ENCODE measurements at regions not wholly inside any gene's neighbourhood (a gene's known extent, or its start where the extent isn't known, plus 50 kb on each side); places are given as distances from the start of the nearest gene placed in this dataset.

DNA sequence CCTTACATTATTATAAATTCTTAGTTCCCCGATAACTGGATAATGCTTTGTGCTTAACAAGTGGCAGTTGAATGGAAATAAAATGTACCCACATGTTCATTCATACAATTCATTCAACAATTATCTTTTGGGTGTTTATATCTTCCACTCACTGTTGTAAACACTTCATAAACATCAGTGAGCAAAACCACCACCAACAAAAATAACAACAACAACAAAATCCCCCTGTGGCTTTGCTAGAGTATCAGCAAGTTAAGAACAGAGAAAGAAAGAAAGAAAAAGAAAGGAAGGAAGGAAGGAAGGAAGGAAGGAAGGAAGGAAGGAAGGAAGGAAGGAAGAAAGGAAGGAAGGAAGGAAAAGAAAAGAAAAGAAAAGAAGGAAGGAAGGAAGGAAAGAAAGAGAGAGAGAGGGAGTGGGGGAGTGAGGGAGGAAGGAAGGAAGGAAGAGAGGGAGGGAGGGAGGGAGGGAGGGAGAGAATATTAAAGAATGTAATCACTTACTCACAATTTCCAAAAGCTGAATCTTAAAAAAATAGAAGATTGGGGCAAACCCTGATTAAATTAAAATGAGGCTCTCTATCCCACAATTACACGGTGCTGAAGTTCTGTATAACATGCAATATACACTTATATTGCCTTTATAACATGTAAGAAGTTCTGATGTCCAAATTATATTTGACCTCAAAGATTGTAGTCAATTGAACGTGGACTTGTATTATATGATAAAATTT lies 2238.8 kb downstream of the LRRC4C start:
- Histone ChIP-seq H3K4me1 (ENCODE audit: control insufficient read depth, insufficient read depth, low read length, unreplicated experiment) (no peaks in the 10 kb centered on the region), H3K27ac (ENCODE audit: low read depth, low read length) (no peak overlapping the region), H3K4me3 (ENCODE audit: low read depth, low read length) (no peak overlapping the region), H3K27me3 (ENCODE audit: insufficient read depth, low read length) (no peaks in the 10 kb centered on the region), H3K79me2 (ENCODE audit: control insufficient read depth, insufficient read depth, low read length, unreplicated experiment) (no peaks in the 10 kb centered on the region), H3K36me3 (ENCODE audit: insufficient read depth, low read length) (no peaks in the 10 kb centered on the region), H2AFZ (ENCODE audit: low read length, unreplicated experiment) (no peak overlapping the region)

DNA sequence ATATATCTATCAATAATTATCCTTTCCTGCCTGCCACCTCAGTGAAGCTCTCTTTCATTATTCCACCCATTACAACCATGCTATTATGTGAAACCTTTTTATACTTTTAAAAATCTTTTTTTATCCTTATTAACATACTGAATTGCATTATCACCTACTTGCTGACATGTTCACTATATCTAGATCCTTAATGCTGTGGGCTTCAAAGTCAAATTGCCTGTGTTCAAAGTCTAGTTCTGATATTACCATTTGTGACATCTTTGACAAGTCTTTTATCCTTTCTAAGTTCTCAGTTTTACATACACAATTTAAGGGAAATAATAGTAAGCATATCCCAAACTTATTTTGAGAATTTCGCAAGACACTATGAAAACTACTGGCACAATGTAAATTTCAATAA lies 2239.4 kb downstream of the LRRC4C start:
- no peak overlapping the region for H2AFZ ChIP-seq (ENCODE audit: low read length, unreplicated experiment)
- no peaks in the 10 kb centered on the region for H3K27me3 ChIP-seq (ENCODE audit: insufficient read depth, low read length)
- no peak overlapping the region for H3K4me3 ChIP-seq (ENCODE audit: low read depth, low read length)
- no peaks in the 10 kb centered on the region for H3K79me2 ChIP-seq (ENCODE audit: control insufficient read depth, insufficient read depth, low read length, unreplicated experiment)
- H3K36me3 ChIP-seq (ENCODE audit: insufficient read depth, low read length) = no peaks in the 10 kb centered on the region
- H3K4me1 ChIP-seq (ENCODE audit: control insufficient read depth, insufficient read depth, low read length, unreplicated experiment) = no peaks in the 10 kb centered on the region
- no peak overlapping the region for H3K27ac ChIP-seq (ENCODE audit: low read depth, low read length)

DNA sequence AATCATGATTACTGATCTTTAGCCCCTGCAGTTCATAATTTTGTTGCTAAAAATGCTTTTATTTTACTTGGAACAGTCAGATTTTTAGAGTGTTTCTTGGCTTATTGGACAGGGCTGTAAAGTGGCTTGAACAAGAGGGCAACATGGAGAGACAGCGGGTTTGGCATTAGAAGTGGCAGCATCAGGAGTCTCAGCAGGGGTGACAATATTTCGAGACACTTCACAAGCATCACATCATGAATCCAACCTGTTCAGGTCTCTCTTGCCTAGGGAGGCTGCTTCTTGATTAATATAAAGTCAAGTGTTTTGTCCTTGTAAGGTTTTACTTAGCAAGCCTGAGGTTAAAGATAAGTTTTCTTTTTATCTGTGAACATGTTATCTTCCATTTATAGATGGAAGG lies 2249.5 kb downstream of the LRRC4C start:
- Histone ChIP-seq H2AFZ (ENCODE audit: low read length, unreplicated experiment) (no peak overlapping the region), H3K4me1 (ENCODE audit: control insufficient read depth, insufficient read depth, low read length, unreplicated experiment) (no peaks in the 10 kb centered on the region), H3K27ac (ENCODE audit: low read depth, low read length) (no peak overlapping the region), H3K27me3 (ENCODE audit: insufficient read depth, low read length) (no peaks in the 10 kb centered on the region), H3K79me2 (ENCODE audit: control insufficient read depth, insufficient read depth, low read length, unreplicated experiment) (no peaks in the 10 kb centered on the region), H3K4me3 (ENCODE audit: low read depth, low read length) (no peak overlapping the region), H3K36me3 (ENCODE audit: insufficient read depth, low read length) (no peaks in the 10 kb centered on the region)

DNA sequence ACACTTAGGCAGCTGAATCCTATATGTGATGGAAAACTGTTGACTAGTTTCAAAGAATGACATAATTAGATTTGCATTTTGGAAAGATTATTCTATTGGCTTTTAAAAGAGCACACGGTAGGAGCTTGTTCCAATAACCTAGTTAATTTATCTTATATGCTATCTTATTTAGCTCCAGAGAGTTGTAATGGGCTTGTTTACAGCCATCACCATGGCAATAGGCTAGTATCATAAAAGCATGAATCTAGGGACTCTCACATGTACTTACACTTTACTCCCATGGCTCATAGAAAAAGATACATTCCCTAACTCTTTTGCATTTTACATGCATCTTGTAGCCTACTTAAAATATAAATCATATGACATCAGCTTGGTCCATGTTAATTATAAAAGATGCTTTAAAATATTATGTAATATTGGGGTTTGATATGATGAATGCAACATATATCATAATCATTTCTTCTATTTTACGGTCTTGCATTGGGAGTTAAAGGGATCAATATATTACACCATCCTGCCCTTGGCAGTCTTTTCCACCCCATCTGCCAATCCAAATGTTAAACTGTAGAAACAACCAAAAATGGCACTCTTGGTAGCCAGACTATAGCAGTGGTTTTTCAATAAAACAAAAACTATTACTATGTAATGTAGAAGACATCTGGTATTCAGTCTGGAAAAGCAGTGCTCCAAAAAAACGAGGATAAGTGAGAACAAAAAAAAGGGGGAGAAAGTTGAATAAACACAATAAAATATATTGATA lies 2254.0 kb downstream of the LRRC4C start:
- Histone ChIP-seq H3K27ac (ENCODE audit: low read depth, low read length) (no peak overlapping the region), H3K36me3 (ENCODE audit: insufficient read depth, low read length) (no peaks in the 10 kb centered on the region), H2AFZ (ENCODE audit: low read length, unreplicated experiment) (no peak overlapping the region), H3K4me3 (ENCODE audit: low read depth, low read length) (no peak overlapping the region), H3K79me2 (ENCODE audit: control insufficient read depth, insufficient read depth, low read length, unreplicated experiment) (no peaks in the 10 kb centered on the region), H3K4me1 (ENCODE audit: control insufficient read depth, insufficient read depth, low read length, unreplicated experiment) (no peaks in the 10 kb centered on the region), H3K27me3 (ENCODE audit: insufficient read depth, low read length) (no peaks in the 10 kb centered on the region)

DNA sequence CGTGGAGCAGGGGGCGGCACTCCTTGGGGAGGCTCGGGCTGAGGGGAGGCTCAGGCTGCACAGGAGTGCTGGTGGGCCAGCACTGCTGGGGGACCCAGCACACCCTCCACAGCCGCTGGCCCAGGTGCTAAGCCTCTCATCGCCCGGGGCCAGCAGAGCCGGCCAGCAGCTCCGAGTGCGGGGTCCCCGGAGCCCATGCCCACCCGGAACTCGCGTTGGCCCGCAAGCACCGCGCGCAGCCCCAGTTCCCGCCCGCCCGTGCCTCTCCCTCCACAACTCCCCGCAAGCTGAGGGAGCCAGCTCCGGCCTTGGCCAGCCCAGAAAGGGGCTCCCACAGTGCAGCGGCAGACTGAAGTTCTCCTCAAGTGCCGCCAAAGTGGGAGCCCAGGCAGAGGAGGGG lies 2266.8 kb downstream of the LRRC4C start:
- Histone ChIP-seq H3K27me3 (ENCODE audit: insufficient read depth, low read length) (no peaks in the 10 kb centered on the region), H3K79me2 (ENCODE audit: control insufficient read depth, insufficient read depth, low read length, unreplicated experiment) (no peaks in the 10 kb centered on the region), H3K4me1 (ENCODE audit: control insufficient read depth, insufficient read depth, low read length, unreplicated experiment) (no peaks in the 10 kb centered on the region), H3K27ac (ENCODE audit: low read depth, low read length) (no peak overlapping the region), H2AFZ (ENCODE audit: low read length, unreplicated experiment) (no peak overlapping the region), H3K36me3 (ENCODE audit: insufficient read depth, low read length) (no peaks in the 10 kb centered on the region), H3K4me3 (ENCODE audit: low read depth, low read length) (no peak overlapping the region)

DNA sequence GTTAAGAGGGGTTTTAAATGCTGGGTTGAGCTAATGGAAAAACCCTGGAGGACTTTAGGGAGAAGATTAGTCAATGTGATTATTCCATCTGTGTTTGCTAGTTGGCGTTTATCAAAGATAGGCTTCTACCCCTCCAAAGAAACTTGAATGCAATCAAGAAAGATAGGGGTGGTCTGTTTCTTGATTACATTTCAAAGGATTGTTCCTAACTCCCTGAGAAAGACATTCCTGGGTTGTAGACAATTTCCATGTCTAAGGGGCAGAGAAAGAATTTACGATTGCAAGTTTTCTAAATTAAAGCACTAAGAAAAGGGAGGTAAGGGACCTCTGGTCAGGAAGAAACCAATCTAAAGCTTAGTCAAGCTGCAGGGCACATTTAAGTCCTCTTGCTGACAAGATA lies 2268.7 kb downstream of the LRRC4C start:
- no peaks in the 10 kb centered on the region for H3K27me3 ChIP-seq (ENCODE audit: insufficient read depth, low read length)

DNA sequence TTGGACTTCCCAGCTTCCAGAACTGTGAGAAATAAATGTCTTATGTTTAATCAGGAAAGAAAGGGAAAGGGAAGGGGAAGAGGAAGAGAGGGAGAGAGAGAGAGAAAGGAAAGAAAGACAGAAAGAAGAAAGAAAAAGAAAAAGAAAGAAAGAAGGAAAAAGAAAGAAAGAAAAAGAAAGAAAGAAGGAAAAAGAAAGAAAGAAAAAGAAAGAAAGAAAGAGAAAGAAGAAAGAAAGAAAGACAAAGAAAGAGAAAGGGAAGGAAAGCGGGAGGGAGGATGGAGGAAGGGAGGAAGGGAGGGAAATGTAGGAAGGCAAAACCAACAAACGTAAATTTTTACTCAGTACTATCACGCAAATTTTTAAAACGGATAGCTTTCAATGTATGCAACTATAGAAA lies 2281.8 kb downstream of the LRRC4C start:
- H3K4me3 ChIP-seq (ENCODE audit: low read depth, low read length) = no peak overlapping the region
- H3K27me3 ChIP-seq (ENCODE audit: insufficient read depth, low read length) = no peaks in the 10 kb centered on the region
- no peaks in the 10 kb centered on the region for H3K4me1 ChIP-seq (ENCODE audit: control insufficient read depth, insufficient read depth, low read length, unreplicated experiment)

More for the DNA sequence above, 2268.7 kb downstream of the LRRC4C start:
- no peak overlapping the region for H3K27ac ChIP-seq (ENCODE audit: low read depth, low read length)
- no peaks in the 10 kb centered on the region for H3K4me1 ChIP-seq (ENCODE audit: control insufficient read depth, insufficient read depth, low read length, unreplicated experiment)
- H3K79me2 ChIP-seq (ENCODE audit: control insufficient read depth, insufficient read depth, low read length, unreplicated experiment) = no peaks in the 10 kb centered on the region
- H3K4me3 ChIP-seq (ENCODE audit: low read depth, low read length) = no peak overlapping the region
- H3K36me3 ChIP-seq (ENCODE audit: insufficient read depth, low read length) = no peaks in the 10 kb centered on the region
- H2AFZ ChIP-seq (ENCODE audit: low read length, unreplicated experiment) = no peak overlapping the region

DNA sequence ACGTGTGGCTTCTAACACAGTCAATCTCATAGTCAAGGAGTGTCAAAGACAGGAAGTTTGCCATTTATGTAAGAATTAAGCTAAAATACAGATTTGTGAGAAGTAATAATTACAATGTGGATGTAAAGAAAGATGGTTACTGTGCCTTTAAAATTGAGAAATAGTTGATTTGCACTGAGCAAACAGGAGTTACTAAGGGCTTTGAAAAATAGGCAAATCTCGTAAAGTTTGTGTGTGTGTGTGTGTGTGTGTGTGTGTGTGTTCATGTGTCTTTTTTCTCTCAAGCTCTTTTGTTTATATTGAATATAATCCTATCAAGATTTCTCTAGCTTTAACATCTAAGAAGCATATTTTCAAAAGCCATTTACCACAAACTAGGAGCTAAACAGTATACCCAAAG lies 2284.5 kb downstream of the LRRC4C start:
- Histone ChIP-seq H3K36me3 (ENCODE audit: insufficient read depth, low read length) (no peaks in the 10 kb centered on the region), H3K27ac (ENCODE audit: low read depth, low read length) (no peak overlapping the region)

More for the DNA sequence above, 2281.8 kb downstream of the LRRC4C start:
- no peak overlapping the region for H3K27ac ChIP-seq (ENCODE audit: low read depth, low read length)
- H3K36me3 ChIP-seq (ENCODE audit: insufficient read depth, low read length) = no peaks in the 10 kb centered on the region
- no peaks in the 10 kb centered on the region for H3K79me2 ChIP-seq (ENCODE audit: control insufficient read depth, insufficient read depth, low read length, unreplicated experiment)
- H2AFZ ChIP-seq (ENCODE audit: low read length, unreplicated experiment) = no peak overlapping the region

DNA sequence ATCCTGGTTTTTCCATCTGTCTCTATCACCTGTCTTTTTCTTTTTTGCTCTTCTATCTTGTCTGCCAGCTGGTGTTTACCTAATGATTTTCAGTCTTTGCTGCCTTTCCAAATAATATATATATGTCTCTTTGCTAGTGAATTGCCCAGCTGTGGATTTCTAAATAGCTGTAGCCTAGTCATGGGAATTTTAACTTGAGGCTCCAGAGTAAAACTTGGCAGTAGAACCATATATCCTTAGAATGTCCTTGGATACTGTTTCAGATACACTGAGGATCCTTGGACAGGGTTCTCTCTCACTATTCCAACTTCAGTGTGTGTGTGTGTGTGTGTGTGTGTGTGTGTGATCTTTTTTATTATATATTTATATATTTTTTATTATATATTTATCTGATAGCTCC lies 2285.3 kb downstream of the LRRC4C start:
- H3K4me3 ChIP-seq (ENCODE audit: low read depth, low read length) = no peak overlapping the region
- no peaks in the 10 kb centered on the region for H3K27me3 ChIP-seq (ENCODE audit: insufficient read depth, low read length)
- H3K79me2 ChIP-seq (ENCODE audit: control insufficient read depth, insufficient read depth, low read length, unreplicated experiment) = no peaks in the 10 kb centered on the region
- H3K4me1 ChIP-seq (ENCODE audit: control insufficient read depth, insufficient read depth, low read length, unreplicated experiment) = no peaks in the 10 kb centered on the region
- no peaks in the 10 kb centered on the region for H3K36me3 ChIP-seq (ENCODE audit: insufficient read depth, low read length)
- no peak overlapping the region for H2AFZ ChIP-seq (ENCODE audit: low read length, unreplicated experiment)
- H3K27ac ChIP-seq (ENCODE audit: low read depth, low read length) = no peak overlapping the region

More for the DNA sequence above, 2284.5 kb downstream of the LRRC4C start:
- Histone ChIP-seq H3K4me1 (ENCODE audit: control insufficient read depth, insufficient read depth, low read length, unreplicated experiment) (no peaks in the 10 kb centered on the region), H3K79me2 (ENCODE audit: control insufficient read depth, insufficient read depth, low read length, unreplicated experiment) (no peaks in the 10 kb centered on the region), H3K4me3 (ENCODE audit: low read depth, low read length) (no peak overlapping the region), H3K27me3 (ENCODE audit: insufficient read depth, low read length) (no peaks in the 10 kb centered on the region), H2AFZ (ENCODE audit: low read length, unreplicated experiment) (no peak overlapping the region)

DNA sequence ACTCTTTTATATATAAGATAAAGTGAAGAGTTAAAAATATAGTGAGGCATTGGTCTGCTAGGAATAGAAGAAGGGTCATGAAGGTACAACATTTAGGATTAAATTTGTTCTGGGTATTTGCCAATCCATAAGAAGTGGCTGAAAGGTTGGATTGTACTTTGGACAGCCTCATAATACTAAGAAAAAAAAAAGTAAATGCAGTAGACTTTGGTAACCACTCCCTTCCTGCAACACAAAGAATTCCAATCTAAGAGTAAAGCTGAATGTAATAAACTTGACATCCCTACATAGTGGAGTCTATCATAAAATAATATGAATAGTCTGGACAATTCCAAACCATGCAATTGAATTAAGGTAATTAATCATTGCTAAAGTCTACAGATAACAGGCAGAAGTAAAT lies 2294.4 kb downstream of the LRRC4C start:
- no peaks in the 10 kb centered on the region for H3K4me1 ChIP-seq (ENCODE audit: control insufficient read depth, insufficient read depth, low read length, unreplicated experiment)
- no peak overlapping the region for H2AFZ ChIP-seq (ENCODE audit: low read length, unreplicated experiment)
- no peaks in the 10 kb centered on the region for H3K79me2 ChIP-seq (ENCODE audit: control insufficient read depth, insufficient read depth, low read length, unreplicated experiment)
- no peak overlapping the region for H3K4me3 ChIP-seq (ENCODE audit: low read depth, low read length)
- no peaks in the 10 kb centered on the region for H3K36me3 ChIP-seq (ENCODE audit: insufficient read depth, low read length)
- no peak overlapping the region for H3K27ac ChIP-seq (ENCODE audit: low read depth, low read length)
- no peaks in the 10 kb centered on the region for H3K27me3 ChIP-seq (ENCODE audit: insufficient read depth, low read length)

DNA sequence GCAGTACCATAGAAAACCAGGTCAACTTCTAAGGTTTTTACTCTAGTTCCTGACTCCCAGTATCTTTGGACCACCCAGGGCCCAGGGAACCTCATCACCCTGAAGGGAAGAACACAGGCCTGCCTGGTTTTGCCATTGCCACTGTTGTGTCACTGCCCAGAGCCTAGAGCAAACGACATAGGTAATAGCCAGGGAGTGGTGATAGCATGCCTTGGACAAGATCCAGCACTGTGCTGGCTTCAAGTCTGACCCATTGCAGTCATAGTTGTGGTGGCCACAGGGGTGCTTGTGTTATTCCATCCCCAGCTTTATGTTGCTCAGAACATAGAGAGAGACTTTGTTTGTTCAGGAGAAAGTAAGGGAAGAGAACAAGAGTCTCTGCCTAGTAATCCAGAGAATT lies 2310.2 kb downstream of the LRRC4C start:
- Histone ChIP-seq H3K79me2 (ENCODE audit: control insufficient read depth, insufficient read depth, low read length, unreplicated experiment) (no peaks in the 10 kb centered on the region), H2AFZ (ENCODE audit: low read length, unreplicated experiment) (no peak overlapping the region), H3K4me1 (ENCODE audit: control insufficient read depth, insufficient read depth, low read length, unreplicated experiment) (no peaks in the 10 kb centered on the region), H3K4me3 (ENCODE audit: low read depth, low read length) (no peak overlapping the region), H3K27ac (ENCODE audit: low read depth, low read length) (no peak overlapping the region), H3K36me3 (ENCODE audit: insufficient read depth, low read length) (no peaks in the 10 kb centered on the region), H3K27me3 (ENCODE audit: insufficient read depth, low read length) (no peaks in the 10 kb centered on the region)
